GM12892 (cell line): ENCODE measurements at regions not wholly inside any gene's neighbourhood (a gene's known extent, or its start where the extent isn't known, plus 50 kb on each side); places are given as distances from the start of the nearest gene placed in this dataset.
"Not testable (repeated sequence)": the region's sequence is repeated elsewhere in the genome, so short reads cannot be mapped to it uniquely, and the experiment has no call there.

Experiments used
- POLR2A ChIP-seq: IDR thresholded peaks from 2 replicates; pipeline ENCODE4 v1.6.1; 2011; ENCODE audit warnings: low read depth, low read length, control low read depth
- POLR2AphosphoS5 ChIP-seq: IDR thresholded peaks from 2 replicates; pipeline ENCODE4 v1.6.1; 2011; ENCODE audit warnings: low read depth, low read length, control low read depth

DNA sequence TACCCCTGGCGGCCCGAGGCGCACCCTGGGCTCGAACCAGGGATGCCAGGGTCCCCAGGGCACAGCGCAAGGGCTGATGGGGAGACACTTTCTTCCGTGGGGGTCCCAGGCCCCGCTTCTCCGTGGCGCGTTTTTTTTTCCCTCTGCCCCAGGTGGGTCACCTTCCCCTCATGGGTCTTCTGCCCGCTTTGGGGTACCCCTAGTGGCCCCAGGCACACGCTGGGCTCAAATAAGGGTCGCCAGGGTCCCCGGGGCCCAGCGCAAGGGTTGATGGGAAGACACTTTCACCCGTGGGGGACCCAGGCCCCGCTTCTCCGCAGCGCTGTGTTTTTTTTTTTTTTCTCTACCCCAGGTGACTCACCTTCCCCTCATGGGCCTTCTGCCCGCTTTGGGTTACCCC lies 163.3 kb upstream of the ZNG1F start:
- TF ChIP-seq POLR2AphosphoS5, POLR2A: not testable (repeated sequence)
